ENCODE measurements at regions not wholly inside any gene's neighbourhood (a gene's known extent, or its start where the extent isn't known, plus 50 kb on each side); places are given as distances from the start of the nearest gene placed in this dataset.

DNA sequence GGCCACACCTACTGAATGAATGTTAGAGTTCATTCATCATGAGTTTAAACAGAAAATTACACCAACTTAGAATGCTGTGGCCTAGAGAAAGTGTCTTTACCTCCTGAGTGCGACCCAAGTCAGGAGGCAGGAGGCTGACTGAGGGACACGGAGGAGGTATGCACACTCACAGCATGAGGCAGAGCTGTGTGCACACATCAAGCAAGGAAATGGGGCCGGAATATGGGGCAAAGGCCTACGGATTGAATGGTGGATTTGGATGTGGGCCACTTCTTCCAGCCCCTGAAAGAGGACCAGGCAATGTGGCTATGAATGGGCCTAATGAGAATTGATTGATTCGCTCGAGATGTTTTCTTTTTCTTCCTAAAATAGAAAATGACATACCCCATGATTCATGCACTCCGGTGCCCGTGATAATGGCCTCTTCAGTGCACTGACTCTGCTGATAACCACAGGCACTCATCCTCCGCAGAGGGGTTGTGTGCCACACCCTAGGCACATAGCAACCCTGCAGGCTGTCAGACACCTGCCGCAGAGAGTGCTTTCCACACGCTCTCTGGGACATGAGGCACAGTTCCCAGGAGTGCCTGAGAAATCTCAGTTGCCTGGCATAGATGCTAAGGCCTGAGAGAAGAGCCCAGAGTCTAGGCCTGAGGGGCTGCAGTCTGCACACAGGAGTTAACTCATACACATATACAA, 155.5 kb downstream of the GLUL start:
- TF ChIP-seq, protein P1, sequence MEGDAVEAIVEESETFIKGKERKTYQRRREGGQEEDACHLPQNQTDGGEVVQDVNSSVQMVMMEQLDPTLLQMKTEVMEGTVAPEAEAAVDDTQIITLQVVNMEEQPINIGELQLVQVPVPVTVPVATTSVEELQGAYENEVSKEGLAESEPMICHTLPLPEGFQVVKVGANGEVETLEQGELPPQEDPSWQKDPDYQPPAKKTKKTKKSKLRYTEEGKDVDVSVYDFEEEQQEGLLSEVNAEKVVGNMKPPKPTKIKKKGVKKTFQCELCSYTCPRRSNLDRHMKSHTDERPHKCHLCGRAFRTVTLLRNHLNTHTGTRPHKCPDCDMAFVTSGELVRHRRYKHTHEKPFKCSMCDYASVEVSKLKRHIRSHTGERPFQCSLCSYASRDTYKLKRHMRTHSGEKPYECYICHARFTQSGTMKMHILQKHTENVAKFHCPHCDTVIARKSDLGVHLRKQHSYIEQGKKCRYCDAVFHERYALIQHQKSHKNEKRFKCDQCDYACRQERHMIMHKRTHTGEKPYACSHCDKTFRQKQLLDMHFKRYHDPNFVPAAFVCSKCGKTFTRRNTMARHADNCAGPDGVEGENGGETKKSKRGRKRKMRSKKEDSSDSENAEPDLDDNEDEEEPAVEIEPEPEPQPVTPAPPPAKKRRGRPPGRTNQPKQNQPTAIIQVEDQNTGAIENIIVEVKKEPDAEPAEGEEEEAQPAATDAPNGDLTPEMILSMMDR (IDR thresholded peaks at IDR 0.05): no peak
- TF ChIP-seq POLR2A (IDR thresholded peaks at IDR 0.05): no peak
